Ascending aorta (tissue), 2 donors: ENCODE measurements at regions not wholly inside any gene's neighbourhood (a gene's known extent, or its start where the extent isn't known, plus 50 kb on each side); places are given as distances from the start of the nearest gene placed in this dataset.

Experiments
- DNase-seq, 2 donors: peaks; one replicate each; pipeline ENCODE4 v3.0.0-alpha.2; 2019; ENCODE audit warnings: low spot score in 2 of 2
- H3K27ac ChIP-seq, 2 donors: fragments of 200-600 bp; sonication (generic); one replicate each; pipeline ENCODE4 v1.5.1; 2016 to 2017; ENCODE audit warnings: mild to moderate bottlenecking in 1 of 2
- H3K27me3 ChIP-seq: fragments of 200-600 bp; sonication (generic); one replicate; pipeline ENCODE4 v1.5.1; 2017
- H3K36me3 ChIP-seq, 2 donors: fragments of 200-600 bp; sonication (generic); one replicate each; pipeline ENCODE4 v1.5.1; 2016
- H3K4me1 ChIP-seq, 2 donors: fragments of 200-600 bp; sonication (generic); one replicate each; pipeline ENCODE4 v1.5.1; 2016 to 2017; ENCODE audit warnings: mild to moderate bottlenecking in 1 of 2
- H3K4me3 ChIP-seq, 2 donors: fragments of 200-600 bp; sonication (generic); one replicate each; pipeline ENCODE4 v1.5.1; 2016 to 2017; ENCODE audit warnings: mild to moderate bottlenecking in 1 of 2
- H3K9me3 ChIP-seq, 2 donors: fragments of 200-600 bp; sonication (generic); one replicate each; pipeline ENCODE4 v1.5.1; 2016
- CTCF ChIP-seq, 3 experiments: fragments of 200-600 bp in 2 of 3; fragments of 450-650 bp in 1 of 3; sonication (generic) in 2 of 3; IDR thresholded peaks; one replicate each; pipeline ENCODE4 v1.5.1; 2016 to 2019; ENCODE audit warnings: antibody characterized with exemption in 3 of 3, mild to moderate bottlenecking in 1 of 3, moderate library complexity in 1 of 3
- intact Hi-C: fragments of 100-400 bp; cut with DNase I; formaldehyde crosslinking; loops from one replicate; pipeline ENCODE4 v1.15.1; 2023

GRCh38 chr3:72582211-72582878 lies 265.9 kb downstream of the SHQ1 start:
- H3K27ac ChIP-seq = no peak overlapping the region
- no peak for DNase-seq
- intact Hi-C loops = no loop called here
- no peaks in the 10 kb centered on the region for H3K4me1 ChIP-seq
- no peaks in the 10 kb centered on the region for H3K27me3 ChIP-seq
- no peak overlapping the region for H3K4me3 ChIP-seq
- H3K9me3 ChIP-seq = no peaks in the 10 kb centered on the region
- no peaks in the 10 kb centered on the region for H3K36me3 ChIP-seq
- no peak for TF ChIP-seq CTCF (IDR thresholded peaks at IDR 0.05)

- Histone ChIP-seq H3K4me1 (no peaks in the 10 kb centered on the region), H3K4me3 (no peak overlapping the region), H3K27me3 (no peaks in the 10 kb centered on the region), H3K36me3 (no peaks in the 10 kb centered on the region), H3K9me3 (no peaks in the 10 kb centered on the region), H3K27ac (no peak overlapping the region)
- intact Hi-C loops = no loop called here
- TF ChIP-seq CTCF (IDR thresholded peaks at IDR 0.05) = no peak
- DNase-seq = no peak
Measured at GRCh38 chr3:72580900-72581299, 267.3 kb downstream of the SHQ1 start.

- Histone ChIP-seq H3K27ac (no peak overlapping the region), H3K4me1 (no peaks in the 10 kb centered on the region), H3K9me3 (no peaks in the 10 kb centered on the region), H3K27me3 (no peaks in the 10 kb centered on the region), H3K36me3 (no peaks in the 10 kb centered on the region), H3K4me3 (no peak overlapping the region)
- intact Hi-C loops = no loop called here
- no peak for DNase-seq
- no peak for TF ChIP-seq CTCF (IDR thresholded peaks at IDR 0.05)
Measured at GRCh38 chr3:72580246-72580756, 267.9 kb downstream of the SHQ1 start.

- intact Hi-C loops = no loop called here
- Histone ChIP-seq H3K4me3 (no peak overlapping the region), H3K4me1 (no peaks in the 10 kb centered on the region), H3K27ac (no peak overlapping the region), H3K27me3 (no peaks in the 10 kb centered on the region), H3K36me3 (no peaks in the 10 kb centered on the region), H3K9me3 (no peaks in the 10 kb centered on the region)
- no peak for DNase-seq
- no peak for TF ChIP-seq CTCF (IDR thresholded peaks at IDR 0.05)
Measured at GRCh38 chr3:72579581-72580245, 268.5 kb downstream of the SHQ1 start.

GRCh38 chr3:72579191-72579580 lies 269.1 kb downstream of the SHQ1 start:
- no peak overlapping the region for H3K27ac ChIP-seq
- H3K9me3 ChIP-seq = no peaks in the 10 kb centered on the region
- H3K36me3 ChIP-seq = no peaks in the 10 kb centered on the region
- H3K4me3 ChIP-seq = no peak overlapping the region
- intact Hi-C loops = no loop called here
- DNase-seq = no peak
- no peak for TF ChIP-seq CTCF (IDR thresholded peaks at IDR 0.05)
- no peaks in the 10 kb centered on the region for H3K4me1 ChIP-seq
- H3K27me3 ChIP-seq = no peaks in the 10 kb centered on the region
